H1 (cell line): ENCODE measurements at regions not wholly inside any gene's neighbourhood (a gene's known extent, or its start where the extent isn't known, plus 50 kb on each side); places are given as distances from the start of the nearest gene placed in this dataset.

Experiments used
- CTCF ChIP-seq, 3 experiments: IDR thresholded peaks; 1 replicate in 2 of 3; 2 replicates in 1 of 3; pipeline versions ENCODE4 v1.5.1 to v1.6.1; 2011; ENCODE audit warnings: low read length in 3 of 3, mild to moderate bottlenecking in 3 of 3, inconsistent platforms in 2 of 3, low read depth in 1 of 3, moderate library complexity in 1 of 3; ENCODE audit not compliant: insufficient read depth in 1 of 3; ENCODE audit errors: control extremely low read depth in 1 of 3
- RFX5 ChIP-seq: IDR thresholded peaks from 2 replicates; pipeline ENCODE4 v1.6.1; 2011; ENCODE audit warnings: low read depth, low read length, improper control_type of control experiment, borderline replicate concordance
- USF2 ChIP-seq: IDR thresholded peaks from 2 replicates; pipeline ENCODE4 v1.6.1; 2011; ENCODE audit warnings: low read length, improper control_type of control experiment

DNA sequence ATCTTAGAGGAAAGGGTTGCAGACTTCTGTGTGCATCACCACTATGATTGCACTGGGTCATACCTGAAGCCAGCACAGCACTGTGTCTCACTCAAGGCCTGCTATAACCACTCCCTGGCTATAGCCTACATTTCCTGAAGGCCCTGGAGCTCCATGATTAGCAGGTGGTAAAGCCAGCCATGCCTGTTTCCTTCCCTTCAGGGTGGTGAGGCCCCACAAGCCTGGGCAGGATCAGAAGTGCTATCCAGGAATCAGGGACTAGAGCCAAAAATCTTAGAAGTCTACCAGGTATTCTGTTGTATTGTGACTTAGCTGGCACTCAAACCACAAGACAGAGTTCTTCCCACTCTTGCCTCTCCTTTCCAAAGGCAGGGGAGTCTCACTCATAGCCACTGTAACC lies 734.6 kb downstream of the GLUD2 start:
- no peak for TF ChIP-seq CTCF (IDR thresholded peaks at IDR 0.05; ENCODE audit: control extremely low read depth in 1 of 3, insufficient read depth in 1 of 3, low read depth in 1 of 3, low read length in 3 of 3)
- TF ChIP-seq USF2 = no peak
- no peak for TF ChIP-seq RFX5
